ENCODE measurements at regions not wholly inside any gene's neighbourhood (a gene's known extent, or its start where the extent isn't known, plus 50 kb on each side); places are given as distances from the start of the nearest gene placed in this dataset.

DNA sequence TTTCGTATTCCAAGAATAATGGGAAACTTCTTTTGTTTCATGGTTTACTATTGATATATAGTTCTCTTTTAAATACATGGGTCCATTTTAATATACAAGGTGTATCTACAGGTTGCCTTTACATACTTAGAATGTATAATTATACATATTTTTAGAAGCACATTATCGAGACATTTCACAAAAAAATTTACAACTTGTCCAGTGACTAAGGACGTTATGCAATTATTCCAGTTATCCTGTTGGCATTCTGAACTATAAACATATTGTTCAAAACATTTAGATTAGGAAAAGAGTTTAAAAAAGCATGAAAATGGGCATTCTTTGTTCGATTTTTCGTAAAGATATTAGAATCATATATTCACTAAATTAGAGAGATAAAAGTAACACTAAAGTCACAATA lies 344.6 kb upstream of the TMEFF2 start:
- TF ChIP-seq, protein P1, sequence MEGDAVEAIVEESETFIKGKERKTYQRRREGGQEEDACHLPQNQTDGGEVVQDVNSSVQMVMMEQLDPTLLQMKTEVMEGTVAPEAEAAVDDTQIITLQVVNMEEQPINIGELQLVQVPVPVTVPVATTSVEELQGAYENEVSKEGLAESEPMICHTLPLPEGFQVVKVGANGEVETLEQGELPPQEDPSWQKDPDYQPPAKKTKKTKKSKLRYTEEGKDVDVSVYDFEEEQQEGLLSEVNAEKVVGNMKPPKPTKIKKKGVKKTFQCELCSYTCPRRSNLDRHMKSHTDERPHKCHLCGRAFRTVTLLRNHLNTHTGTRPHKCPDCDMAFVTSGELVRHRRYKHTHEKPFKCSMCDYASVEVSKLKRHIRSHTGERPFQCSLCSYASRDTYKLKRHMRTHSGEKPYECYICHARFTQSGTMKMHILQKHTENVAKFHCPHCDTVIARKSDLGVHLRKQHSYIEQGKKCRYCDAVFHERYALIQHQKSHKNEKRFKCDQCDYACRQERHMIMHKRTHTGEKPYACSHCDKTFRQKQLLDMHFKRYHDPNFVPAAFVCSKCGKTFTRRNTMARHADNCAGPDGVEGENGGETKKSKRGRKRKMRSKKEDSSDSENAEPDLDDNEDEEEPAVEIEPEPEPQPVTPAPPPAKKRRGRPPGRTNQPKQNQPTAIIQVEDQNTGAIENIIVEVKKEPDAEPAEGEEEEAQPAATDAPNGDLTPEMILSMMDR (conservative IDR thresholded peaks at IDR 0.05; ENCODE audit: low read depth, low read length): no peak
- no peak for TF ChIP-seq EZH2 (IDR thresholded peaks at IDR 0.05; ENCODE audit: borderline replicate concordance, low read depth, low read length, poor library complexity, severe bottlenecking)
